Coronary artery (tissue), 2 donors: ENCODE measurements at regions not wholly inside any gene's neighbourhood (a gene's known extent, or its start where the extent isn't known, plus 50 kb on each side); places are given as distances from the start of the nearest gene placed in this dataset.

Experiments used
- DNase-seq: peaks from one replicate; pipeline ENCODE4 v3.0.0-alpha.2; 2017; ENCODE audit warnings: low spot score
- H3K27ac ChIP-seq, 2 donors: fragments of 200-600 bp; sonication (generic); one replicate each; pipeline ENCODE4 v1.5.1; 2016 to 2019
- H3K4me3 ChIP-seq: fragments of 200-600 bp; sonication (generic); 2 replicates; pipeline ENCODE4 v1.5.1; 2016; ENCODE audit warnings: mild to moderate bottlenecking, moderate library complexity
- CTCF ChIP-seq: fragments of 200-600 bp; sonication (generic); IDR thresholded peaks from one replicate; pipeline ENCODE4 v1.5.1; 2019; ENCODE audit warnings: antibody characterized with exemption

GRCh38 chr13:106402866-106403265 lies 132.6 kb downstream of the EFNB2 start:
- no peak for TF ChIP-seq CTCF
- Histone ChIP-seq H3K27ac (no peak overlapping the region), H3K4me3 (no peak overlapping the region)
- no peak for DNase-seq

- no peak for TF ChIP-seq CTCF
- DNase-seq, result no peak
- Histone ChIP-seq H3K4me3 (no peak overlapping the region), H3K27ac (no peak overlapping the region)
Measured at GRCh38 chr13:106401081-106401480, 134.4 kb downstream of the EFNB2 start.

GRCh38 chr13:106400289-106400688 lies 135.2 kb downstream of the EFNB2 start:
- DNase-seq, result no peak
- TF ChIP-seq CTCF, result no peak
- Histone ChIP-seq H3K27ac (no peak overlapping the region), H3K4me3 (no peak overlapping the region)

- no peak for TF ChIP-seq CTCF
- Histone ChIP-seq H3K4me3 (no peak overlapping the region), H3K27ac (no peak overlapping the region)
- no peak for DNase-seq
Measured at GRCh38 chr13:106398289-106398688, 137.2 kb downstream of the EFNB2 start.

- Histone ChIP-seq H3K4me3 (no peak overlapping the region), H3K27ac (no peak overlapping the region)
- no peak for DNase-seq
- TF ChIP-seq CTCF, result no peak
Measured at GRCh38 chr13:106393776-106394175, 141.7 kb downstream of the EFNB2 start.

GRCh38 chr13:106391681-106392080 lies 143.8 kb downstream of the EFNB2 start:
- no peak overlapping the region for H3K27ac ChIP-seq
- no peak overlapping the region for H3K4me3 ChIP-seq
- no peak for DNase-seq
- no peak for TF ChIP-seq CTCF

- TF ChIP-seq CTCF, result no peak
Measured at GRCh38 chr13:106391271-106391670, 144.2 kb downstream of the EFNB2 start.

More at GRCh38 chr13:106391271-106391670, 144.2 kb downstream of the EFNB2 start:
- Histone ChIP-seq H3K4me3 (no peak overlapping the region), H3K27ac (no peak overlapping the region)
- DNase-seq, result no peak
